GM23338 (cell line): ENCODE measurements at regions not wholly inside any gene's neighbourhood (a gene's known extent, or its start where the extent isn't known, plus 50 kb on each side); places are given as distances from the start of the nearest gene placed in this dataset.

ENCODE experiments used
- EZH2 ChIP-seq: fragments of 200-600 bp; sonication (generic); IDR thresholded peaks from one replicate; pipeline ENCODE4 v1.8.0; 2017; ENCODE audit warnings: antibody characterized with exemption, mild to moderate bottlenecking, low read depth; ENCODE audit not compliant: unreplicated experiment
- EZH2phosphoT487 ChIP-seq: fragments of 200-600 bp; sonication (generic); IDR thresholded peaks from one replicate; pipeline ENCODE4 v1.8.1; 2018; ENCODE audit warnings: antibody characterized with exemption; ENCODE audit not compliant: unreplicated experiment
- POLR2AphosphoS5 ChIP-seq: IDR thresholded peaks from 2 replicates; pipeline ENCODE4 v1.6.1; 2016; ENCODE audit warnings: antibody characterized with exemption, low read depth
- STAT1 ChIP-seq: IDR thresholded peaks from one replicate; pipeline ENCODE4 v1.6.1; 2016; ENCODE audit warnings: antibody characterized with exemption; ENCODE audit not compliant: unreplicated experiment
- TF ChIP-seq, protein P1 (sequence below), 2 experiments: fragments of 200-600 bp in 1 of 2; sonication (generic) in 1 of 2; conservative IDR thresholded peaks; 2 replicates each; pipeline versions ENCODE4 v1.5.1 to v1.6.1; 2016 to 2017; ENCODE audit warnings: antibody characterized with exemption in 2 of 2, low read depth in 2 of 2, mild to moderate bottlenecking in 2 of 2, moderate library complexity in 1 of 2
- TF ChIP-seq, protein P2 (sequence below): IDR thresholded peaks from one replicate; pipeline ENCODE4 v1.6.1; 2018; ENCODE audit warnings: antibody characterized with exemption; ENCODE audit not compliant: unreplicated experiment
- TF ChIP-seq, protein P3 (sequence below): IDR thresholded peaks from 2 replicates; pipeline ENCODE4 v1.6.1; 2016; ENCODE audit warnings: antibody characterized with exemption

DNA sequence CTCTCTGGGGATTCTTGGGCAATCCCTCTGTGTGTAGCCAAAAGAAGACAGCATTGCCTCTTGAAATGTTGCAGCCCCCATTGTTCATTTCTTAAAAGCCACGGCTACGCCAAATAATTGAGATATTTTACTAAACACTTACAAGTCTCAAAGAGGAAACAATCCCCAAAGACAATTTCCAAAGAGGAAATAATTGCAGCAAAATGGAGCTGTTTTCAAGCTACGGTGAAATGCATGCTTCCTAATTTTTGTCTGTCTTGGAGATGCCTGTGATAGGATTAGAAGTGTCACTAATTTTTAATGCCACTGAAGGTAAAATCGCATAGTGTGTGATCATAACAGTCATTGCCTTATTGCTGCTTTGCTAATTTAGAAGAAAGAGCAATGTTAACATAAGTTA is 72.9 kb upstream of the NAMPT start:
- TF ChIP-seq, protein P1, sequence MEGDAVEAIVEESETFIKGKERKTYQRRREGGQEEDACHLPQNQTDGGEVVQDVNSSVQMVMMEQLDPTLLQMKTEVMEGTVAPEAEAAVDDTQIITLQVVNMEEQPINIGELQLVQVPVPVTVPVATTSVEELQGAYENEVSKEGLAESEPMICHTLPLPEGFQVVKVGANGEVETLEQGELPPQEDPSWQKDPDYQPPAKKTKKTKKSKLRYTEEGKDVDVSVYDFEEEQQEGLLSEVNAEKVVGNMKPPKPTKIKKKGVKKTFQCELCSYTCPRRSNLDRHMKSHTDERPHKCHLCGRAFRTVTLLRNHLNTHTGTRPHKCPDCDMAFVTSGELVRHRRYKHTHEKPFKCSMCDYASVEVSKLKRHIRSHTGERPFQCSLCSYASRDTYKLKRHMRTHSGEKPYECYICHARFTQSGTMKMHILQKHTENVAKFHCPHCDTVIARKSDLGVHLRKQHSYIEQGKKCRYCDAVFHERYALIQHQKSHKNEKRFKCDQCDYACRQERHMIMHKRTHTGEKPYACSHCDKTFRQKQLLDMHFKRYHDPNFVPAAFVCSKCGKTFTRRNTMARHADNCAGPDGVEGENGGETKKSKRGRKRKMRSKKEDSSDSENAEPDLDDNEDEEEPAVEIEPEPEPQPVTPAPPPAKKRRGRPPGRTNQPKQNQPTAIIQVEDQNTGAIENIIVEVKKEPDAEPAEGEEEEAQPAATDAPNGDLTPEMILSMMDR (conservative IDR thresholded peaks at IDR 0.05; ENCODE audit: low read depth in 2 of 2): no peak
- no peak for TF ChIP-seq POLR2AphosphoS5
- TF ChIP-seq, protein P2, sequence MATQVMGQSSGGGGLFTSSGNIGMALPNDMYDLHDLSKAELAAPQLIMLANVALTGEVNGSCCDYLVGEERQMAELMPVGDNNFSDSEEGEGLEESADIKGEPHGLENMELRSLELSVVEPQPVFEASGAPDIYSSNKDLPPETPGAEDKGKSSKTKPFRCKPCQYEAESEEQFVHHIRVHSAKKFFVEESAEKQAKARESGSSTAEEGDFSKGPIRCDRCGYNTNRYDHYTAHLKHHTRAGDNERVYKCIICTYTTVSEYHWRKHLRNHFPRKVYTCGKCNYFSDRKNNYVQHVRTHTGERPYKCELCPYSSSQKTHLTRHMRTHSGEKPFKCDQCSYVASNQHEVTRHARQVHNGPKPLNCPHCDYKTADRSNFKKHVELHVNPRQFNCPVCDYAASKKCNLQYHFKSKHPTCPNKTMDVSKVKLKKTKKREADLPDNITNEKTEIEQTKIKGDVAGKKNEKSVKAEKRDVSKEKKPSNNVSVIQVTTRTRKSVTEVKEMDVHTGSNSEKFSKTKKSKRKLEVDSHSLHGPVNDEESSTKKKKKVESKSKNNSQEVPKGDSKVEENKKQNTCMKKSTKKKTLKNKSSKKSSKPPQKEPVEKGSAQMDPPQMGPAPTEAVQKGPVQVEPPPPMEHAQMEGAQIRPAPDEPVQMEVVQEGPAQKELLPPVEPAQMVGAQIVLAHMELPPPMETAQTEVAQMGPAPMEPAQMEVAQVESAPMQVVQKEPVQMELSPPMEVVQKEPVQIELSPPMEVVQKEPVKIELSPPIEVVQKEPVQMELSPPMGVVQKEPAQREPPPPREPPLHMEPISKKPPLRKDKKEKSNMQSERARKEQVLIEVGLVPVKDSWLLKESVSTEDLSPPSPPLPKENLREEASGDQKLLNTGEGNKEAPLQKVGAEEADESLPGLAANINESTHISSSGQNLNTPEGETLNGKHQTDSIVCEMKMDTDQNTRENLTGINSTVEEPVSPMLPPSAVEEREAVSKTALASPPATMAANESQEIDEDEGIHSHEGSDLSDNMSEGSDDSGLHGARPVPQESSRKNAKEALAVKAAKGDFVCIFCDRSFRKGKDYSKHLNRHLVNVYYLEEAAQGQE: no peak
- no peak for TF ChIP-seq STAT1
- TF ChIP-seq EZH2phosphoT487: no peak
- TF ChIP-seq, protein P3, sequence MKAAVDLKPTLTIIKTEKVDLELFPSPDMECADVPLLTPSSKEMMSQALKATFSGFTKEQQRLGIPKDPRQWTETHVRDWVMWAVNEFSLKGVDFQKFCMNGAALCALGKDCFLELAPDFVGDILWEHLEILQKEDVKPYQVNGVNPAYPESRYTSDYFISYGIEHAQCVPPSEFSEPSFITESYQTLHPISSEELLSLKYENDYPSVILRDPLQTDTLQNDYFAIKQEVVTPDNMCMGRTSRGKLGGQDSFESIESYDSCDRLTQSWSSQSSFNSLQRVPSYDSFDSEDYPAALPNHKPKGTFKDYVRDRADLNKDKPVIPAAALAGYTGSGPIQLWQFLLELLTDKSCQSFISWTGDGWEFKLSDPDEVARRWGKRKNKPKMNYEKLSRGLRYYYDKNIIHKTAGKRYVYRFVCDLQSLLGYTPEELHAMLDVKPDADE: no peak
- TF ChIP-seq EZH2: no peak
